NCI-H748 treated with DMSO at 0.1 percent for 48 hours (cell line): ENCODE measurements at regions not wholly inside any gene's neighbourhood (a gene's known extent, or its start where the extent isn't known, plus 50 kb on each side); places are given as distances from the start of the nearest gene placed in this dataset.
"Not testable (repeated sequence)": the region's sequence is repeated elsewhere in the genome, so short reads cannot be mapped to it uniquely, and the experiment has no call there.

Experiments used
- DNase-seq: peaks from one replicate; lab custom pipeline; 2025; lab: John Stamatoyannopoulos, UW

DNA sequence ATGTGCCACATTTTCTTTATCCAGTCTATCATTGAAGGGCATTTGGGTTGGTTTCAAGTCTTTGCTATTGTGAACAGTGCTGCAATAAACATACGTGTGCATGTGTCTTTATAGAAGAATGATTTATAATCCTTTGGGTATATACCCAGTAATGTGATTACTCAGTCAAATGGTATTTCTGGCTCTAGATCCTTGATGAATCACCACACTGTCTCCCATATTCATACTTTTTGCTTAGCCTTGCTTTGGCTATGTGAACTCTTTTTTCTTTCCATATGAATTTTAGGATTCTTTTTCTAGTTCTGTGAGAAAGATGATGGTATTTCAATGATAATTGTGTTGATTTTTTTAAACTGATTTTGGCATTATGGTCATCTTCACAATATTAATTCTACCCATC is 530.1 kb downstream of the SLC6A15 start:
- not testable (repeated sequence) for DNase-seq

DNA sequence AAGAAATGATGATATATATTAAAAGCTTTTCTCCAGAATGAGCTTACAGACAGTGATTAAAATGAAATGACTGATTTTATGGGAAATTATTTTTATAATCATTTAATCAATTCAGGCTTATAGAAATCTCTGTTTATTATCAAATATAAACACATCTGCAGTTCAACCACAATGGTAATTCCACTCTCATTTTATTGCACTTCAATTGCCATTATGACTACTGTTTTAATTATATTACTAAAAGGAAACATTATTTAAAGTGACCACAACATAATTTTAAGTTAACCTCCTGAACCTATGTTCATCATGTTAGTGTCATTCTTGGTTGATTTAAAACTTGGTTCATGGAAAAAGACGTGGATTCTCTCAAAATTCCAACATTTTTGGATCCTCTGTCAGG is 536.3 kb downstream of the SLC6A15 start:
- DNase-seq = no peak

GRCh38 chr12:84375449-84376170 is 537.0 kb downstream of the SLC6A15 start:
- DNase-seq = no peak

GRCh38 chr12:84362552-84362897 is 550.1 kb downstream of the SLC6A15 start:
- DNase-seq = no peak

- no peak for DNase-seq
These were observed 550.7 kb downstream of the SLC6A15 start for GRCh38 chr12:84361651-84362551.

DNA sequence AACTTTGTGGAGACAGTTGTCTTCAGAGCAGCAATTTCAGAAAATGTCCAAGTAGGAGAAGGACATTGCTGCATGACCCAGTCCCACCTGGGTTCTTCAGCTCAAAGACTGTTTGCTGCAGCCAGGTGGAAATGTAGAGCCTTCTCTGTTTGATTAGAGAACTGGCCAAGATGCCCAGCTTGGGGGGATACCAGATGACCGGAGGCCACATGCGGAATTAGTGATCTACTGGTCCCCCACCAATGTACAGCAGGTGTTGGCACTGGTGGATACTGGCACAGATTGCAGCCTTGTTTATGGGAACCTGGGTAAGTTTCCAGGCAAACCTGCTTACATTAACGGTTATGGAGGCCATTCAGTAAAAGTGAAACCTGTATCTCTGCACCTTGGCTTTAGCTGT is 555.3 kb downstream of the SLC6A15 start:
- no peak for DNase-seq

DNA sequence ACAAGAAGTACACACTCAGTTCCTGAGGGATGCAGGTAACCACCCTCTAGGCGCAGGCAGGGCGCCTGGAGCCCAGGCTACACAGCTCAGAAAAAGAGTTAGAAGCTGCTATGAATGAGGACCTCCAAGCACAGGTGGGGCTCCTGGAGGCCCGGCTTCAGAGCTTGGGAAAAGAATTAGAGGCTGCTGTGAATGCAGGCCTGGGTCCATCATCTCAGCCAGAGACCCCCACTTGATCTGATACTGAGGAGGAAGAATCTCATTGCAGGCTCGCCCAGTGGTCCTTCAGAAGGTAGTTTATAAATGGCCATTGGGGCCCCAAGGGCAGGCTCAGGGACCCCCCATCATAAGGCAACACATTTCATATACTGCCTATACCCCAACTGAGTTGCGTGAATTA is 556.4 kb downstream of the SLC6A15 start:
- DNase-seq = no peak

DNA sequence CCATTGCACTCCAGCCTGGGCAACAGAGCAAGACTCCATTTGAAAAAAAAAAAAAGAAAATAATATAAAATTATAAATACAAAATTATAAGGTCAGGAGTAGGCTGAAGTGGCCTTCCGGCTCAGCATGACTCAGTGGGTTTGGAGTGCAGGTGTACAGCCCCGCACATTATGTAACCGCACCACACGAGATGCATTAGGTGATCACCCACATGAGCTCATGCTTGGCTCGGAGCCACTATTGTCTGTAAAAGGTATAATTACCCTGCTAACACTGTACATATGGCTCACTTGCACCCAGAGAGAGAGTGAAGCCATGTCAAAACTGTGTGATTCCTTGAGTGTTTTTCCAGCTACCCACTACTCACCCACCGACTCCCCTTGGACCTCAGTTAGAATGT is 557.0 kb downstream of the SLC6A15 start:
- DNase-seq = peak; percentile 23

DNA sequence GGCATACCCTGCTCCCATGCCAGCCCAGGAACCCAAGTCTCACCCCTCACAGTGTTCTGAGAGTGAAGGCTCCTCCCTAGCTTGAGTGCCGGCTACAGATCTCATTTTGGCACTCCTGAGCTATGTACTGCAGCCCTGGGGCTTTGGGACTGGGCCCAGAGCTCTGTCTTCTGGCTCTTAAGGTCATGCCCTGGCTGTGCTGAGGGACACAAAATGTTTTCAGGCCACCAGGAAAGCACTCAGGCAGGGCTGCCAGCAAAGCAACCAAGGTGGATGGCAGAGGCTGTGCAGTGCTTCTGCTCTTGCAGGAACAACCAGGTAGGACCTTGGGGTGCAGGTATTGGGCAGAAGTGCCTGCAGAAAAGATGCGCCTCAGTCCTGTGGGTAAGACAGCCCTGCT is 564.0 kb downstream of the SLC6A15 start:
- no peak for DNase-seq

DNA sequence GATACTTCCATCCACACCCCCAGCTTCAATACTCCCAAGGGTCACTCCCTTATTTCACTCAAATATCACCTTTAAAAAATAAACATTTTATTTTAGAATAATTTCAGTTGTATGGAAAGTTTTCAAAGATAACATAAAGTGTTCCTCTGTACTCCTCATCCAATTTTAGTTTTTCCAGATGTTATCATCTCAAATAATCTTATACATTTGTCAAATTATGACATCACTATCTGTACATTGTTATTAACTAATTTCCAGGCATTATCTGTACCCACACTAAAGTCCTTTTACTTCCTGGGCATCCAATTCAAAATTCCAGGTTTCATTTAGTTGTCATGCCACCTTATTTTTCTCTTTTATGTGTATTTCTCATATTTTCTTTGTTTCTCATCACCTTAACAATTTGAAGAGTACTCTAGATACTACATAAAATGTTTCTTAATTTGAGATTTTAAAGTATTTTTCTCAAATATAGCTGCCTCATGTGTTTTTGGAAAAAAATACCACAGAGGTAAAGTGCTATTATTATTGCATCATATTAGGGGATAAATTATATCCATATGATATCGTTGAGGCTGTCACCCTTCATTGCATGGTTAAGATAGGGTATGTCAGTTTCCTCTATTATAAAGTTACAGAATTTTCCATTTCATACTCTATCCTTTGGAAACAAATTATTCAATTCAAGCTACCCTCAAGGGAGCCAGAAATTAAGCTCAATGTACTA is 571.0 kb downstream of the SLC6A15 start:
- no peak for DNase-seq

DNA sequence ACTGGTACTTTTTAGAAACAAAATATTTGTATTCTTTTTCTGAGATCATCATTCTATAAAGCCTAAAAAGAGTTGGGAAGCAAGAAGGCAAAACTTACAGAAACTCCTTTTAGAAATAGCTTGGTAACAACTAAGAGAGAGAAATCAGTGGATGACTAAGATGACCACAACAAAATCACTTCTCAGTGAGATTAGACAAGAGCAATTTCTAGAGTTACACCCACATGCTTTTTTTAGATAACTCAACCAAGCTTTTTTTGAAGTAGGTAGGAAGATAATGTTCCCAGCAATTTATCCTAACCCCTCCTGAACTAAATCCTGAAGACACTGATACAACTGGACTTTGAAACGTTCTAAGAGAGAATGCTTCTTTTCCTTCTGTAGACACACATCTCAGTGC is 576.4 kb downstream of the SLC6A15 start:
- no peak for DNase-seq

- no peak for DNase-seq
These were observed 582.7 kb downstream of the SLC6A15 start for GRCh38 chr12:84329938-84330337.

DNA sequence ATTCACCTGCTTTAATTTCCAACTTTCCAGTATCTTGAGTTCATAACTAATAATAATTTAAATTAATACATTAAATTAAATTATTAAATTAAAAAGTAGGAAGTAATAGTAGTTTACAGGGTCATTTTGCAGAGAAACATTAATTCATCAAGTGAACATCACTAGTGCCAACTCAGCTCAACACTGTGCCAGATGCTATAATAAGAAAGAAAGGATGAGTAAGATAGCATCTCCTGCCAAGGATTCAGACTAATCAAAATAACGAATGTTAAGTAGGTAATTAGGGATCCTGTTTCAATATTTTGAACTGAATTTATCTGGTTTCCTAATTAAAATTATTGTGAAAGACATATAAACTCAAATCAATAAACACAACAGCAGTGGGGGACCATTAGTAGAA is 596.7 kb downstream of the SLC6A15 start:
- no peak for DNase-seq

DNA sequence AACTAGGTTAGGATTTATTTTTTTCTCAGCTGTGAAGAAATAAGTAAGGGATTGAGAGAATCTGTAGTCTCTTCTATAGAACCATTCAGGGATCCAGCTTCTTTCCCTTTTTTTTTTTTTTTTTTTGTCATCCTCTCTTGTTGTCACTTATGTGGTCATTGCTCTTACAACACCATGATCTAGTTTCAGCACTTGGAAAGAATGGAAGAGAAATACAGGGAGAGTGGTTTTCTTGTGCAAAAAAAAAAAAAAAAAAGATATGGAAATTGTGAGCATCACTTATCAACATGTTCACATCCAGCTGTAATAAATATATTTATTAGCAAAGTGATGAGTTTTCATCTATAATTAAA is 599.3 kb downstream of the SLC6A15 start:
- peak; percentile 88 for DNase-seq

DNA sequence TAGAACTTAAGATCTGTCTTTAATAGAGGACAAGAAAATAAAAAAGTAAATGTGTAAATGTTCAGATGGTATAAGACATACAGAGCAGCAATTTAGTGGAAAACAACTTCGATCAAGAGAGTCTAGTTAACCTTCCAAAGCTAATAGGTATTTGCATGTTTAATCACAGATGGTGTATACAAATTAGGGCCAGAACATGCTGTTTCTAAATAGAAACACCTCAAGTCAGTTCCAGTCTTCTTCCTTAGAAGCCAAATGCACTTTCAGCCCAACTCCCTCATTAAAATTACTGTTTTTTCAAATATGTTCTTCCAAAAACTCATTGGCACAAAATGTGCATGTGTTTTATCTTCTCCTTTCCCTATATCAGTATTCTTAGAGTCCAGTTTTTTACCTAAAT is 604.4 kb downstream of the SLC6A15 start:
- no peak for DNase-seq

DNA sequence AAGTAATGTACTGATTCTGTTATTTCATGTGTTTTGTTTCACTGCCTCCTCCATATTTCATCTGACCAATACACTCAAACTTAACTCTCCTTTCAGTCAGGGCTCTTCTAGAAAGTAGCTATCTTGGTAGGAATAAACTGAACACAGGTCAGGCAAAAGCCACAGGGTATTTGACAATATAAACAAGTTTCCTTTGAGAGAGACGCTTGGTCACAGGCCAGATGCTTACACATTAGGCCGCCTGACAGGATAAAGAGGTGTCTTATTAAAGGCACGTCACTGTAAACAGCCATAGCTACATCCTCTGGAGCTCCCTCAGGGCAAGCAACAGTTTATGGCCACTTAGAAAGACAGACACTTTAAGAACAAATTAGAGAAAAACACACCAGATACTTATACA is 607.5 kb downstream of the SLC6A15 start:
- no peak for DNase-seq

GRCh38 chr12:84294246-84294645 is 618.4 kb downstream of the SLC6A15 start:
- DNase-seq = no peak

GRCh38 chr12:84290168-84290567 is 622.4 kb downstream of the SLC6A15 start:
- no peak for DNase-seq

DNA sequence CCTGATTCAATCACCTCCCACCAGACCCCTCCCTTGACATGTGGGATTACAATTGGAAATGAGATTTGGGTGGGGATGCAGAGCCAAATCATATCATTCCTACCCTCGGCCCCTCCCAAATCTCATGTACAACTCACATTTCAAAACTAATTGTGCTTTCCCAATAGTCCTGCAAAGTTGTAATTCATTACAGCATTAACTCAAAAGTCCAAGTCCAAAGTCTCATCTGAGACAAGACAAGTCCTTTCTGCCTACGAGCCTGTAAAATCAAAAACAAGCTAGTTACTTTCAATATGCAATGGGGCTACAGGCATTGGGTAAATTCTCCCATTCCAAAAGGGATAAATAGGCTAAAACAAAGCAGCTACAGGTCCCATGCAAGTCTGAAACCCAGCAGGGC is 634.6 kb downstream of the SLC6A15 start:
- DNase-seq = no peak

DNA sequence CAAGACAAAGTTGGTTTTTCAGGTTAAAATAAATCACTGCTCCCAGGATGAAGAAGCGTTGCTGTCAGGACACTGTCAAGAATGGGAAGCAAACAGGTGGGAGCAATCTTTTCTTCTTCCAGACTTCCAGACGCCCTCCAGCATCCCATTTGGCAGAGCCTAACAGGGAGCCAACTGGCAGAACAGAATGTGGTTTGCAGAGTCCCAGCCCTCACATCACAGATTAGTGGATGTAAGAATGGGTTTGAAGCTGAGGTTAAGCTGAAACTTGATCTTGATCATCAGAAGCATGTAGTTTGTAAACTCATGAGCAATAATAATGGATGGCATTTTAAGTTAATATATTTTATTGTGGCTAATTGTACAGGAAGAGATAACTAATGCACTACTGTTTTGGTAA is 636.4 kb downstream of the SLC6A15 start:
- no peak for DNase-seq

GRCh38 chr12:84272324-84272723 is 640.3 kb downstream of the SLC6A15 start:
- no peak for DNase-seq

DNA sequence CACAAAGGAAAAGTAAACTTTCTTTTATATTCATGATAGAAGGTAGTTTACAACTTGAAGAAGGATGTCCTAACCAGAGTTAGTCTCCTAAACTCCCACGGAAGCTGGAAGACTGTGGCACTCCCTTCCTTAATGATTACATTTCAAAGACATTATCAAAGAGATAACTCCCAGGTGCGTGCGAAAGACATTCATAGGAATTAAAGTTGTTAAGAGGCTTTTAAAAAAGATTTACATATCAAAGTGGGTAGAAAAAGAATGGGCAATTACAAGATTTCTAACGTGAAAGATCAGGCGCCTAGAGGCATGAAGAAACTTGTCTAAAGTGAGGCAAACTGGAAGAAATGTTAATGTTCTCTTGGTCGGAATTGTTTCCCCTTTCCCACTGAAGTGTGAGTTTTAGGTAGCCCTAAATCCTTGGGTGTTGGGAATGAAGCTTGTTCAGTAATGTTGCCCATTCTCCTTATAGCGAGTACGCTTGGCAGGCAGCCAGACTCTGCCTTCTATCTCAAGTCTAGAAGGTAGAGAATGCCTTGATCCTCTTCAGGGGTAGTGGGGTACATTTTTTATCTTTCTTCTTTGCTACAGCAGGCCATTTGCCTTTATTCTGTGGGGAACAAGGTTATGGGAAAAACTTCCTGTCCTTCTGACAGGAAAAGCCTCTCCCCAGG is 642.0 kb downstream of the SLC6A15 start:
- no peak for DNase-seq
